Heart right ventricle (tissue), 16 donors: ENCODE measurements at regions not wholly inside any gene's neighbourhood (a gene's known extent, or its start where the extent isn't known, plus 50 kb on each side); places are given as distances from the start of the nearest gene placed in this dataset.

Experiments used
- ATAC-seq, 8 donors: fragments of 200-7000 bp; cut with Tn5 transposase; one replicate each; pipeline ENCODE4 v1.9.1; 2020; ENCODE audit warnings: mild to moderate bottlenecking in 8 of 8, moderate library complexity in 8 of 8, moderate number of reproducible peaks in 1 of 8
- DNase-seq, 2 donors: peaks; one replicate each; pipeline ENCODE4 v3.0.0-alpha.2; 2020
- H3K27ac ChIP-seq, 10 donors: fragments of 200-600 bp; sonication (generic) in 2 of 10; one replicate each; pipeline versions ENCODE4 v1.5.0 to v1.8.0; 2020 to 2022; ENCODE audit warnings: mild to moderate bottlenecking in 3 of 10
- H3K27me3 ChIP-seq, 7 donors: fragments of 200-600 bp; one replicate each; pipeline ENCODE4 v1.8.0; 2021 to 2022; ENCODE audit warnings: mild to moderate bottlenecking in 2 of 7
- H3K36me3 ChIP-seq, 9 donors: fragments of 200-600 bp; sonication (generic) in 1 of 9; one replicate each; pipeline versions ENCODE4 v1.5.0 to v1.8.0; 2020 to 2022; ENCODE audit warnings: mild to moderate bottlenecking in 2 of 9
- H3K4me1 ChIP-seq, 9 donors: fragments of 200-600 bp; sonication (generic) in 1 of 9; one replicate each; pipeline versions ENCODE4 v1.5.0 to v1.8.0; 2020 to 2022; ENCODE audit warnings: mild to moderate bottlenecking in 4 of 9
- H3K4me3 ChIP-seq, 10 donors: fragments of 200-600 bp; sonication (generic) in 2 of 10; one replicate each; pipeline versions ENCODE4 v1.5.0 to v1.8.0; 2020 to 2022; ENCODE audit warnings: mild to moderate bottlenecking in 7 of 10, moderate library complexity in 2 of 10
- H3K9me3 ChIP-seq, 11 donors: fragments of 200-600 bp in 10 of 11; sonication (generic) in 2 of 11; one replicate each; pipeline versions ENCODE4 v1.5.0 to v1.8.0; 2013 to 2022; ENCODE audit warnings: mild to moderate bottlenecking in 2 of 11, control low read depth in 1 of 11, moderate library complexity in 1 of 11
- WGBS, 2 donors: extraction: QIAGEN DNeasy Blood & Tissue Kit; methylation state at CpG; one replicate each; pipeline ENCODE4 v1.1.7; 2013; ENCODE audit warnings: inconsistent platforms in 1 of 2; 5-methylcytosine and 5-hydroxymethylcytosine counted together
- intact Hi-C, 10 donors: fragments of 100-400 bp; cut with DNase I; formaldehyde crosslinking; loops; one replicate each; pipeline versions ENCODE4 v1.11.1 to v1.14.2; 2022
- TF ChIP-seq, protein P1 (sequence below), 9 donors: fragments of 200-600 bp; sonication (generic) in 2 of 9; IDR thresholded peaks; one replicate each; pipeline versions ENCODE4 v1.5.0 to v1.8.0; 2021 to 2022; ENCODE audit warnings: antibody characterized with exemption in 9 of 9, mild to moderate bottlenecking in 5 of 9, moderate library complexity in 1 of 9
- donor health status: Arrhythmogenic right ventricular cardiomyopathy.
- donor health status: ischemic (EF 13 %, LVEDD 7.1; RV severe dilation, severe dysfunction).
- donor health status: healthy with polysubstance abuse.
- donor health status: DM: no; HTN: yes; CAD: no.
- donor health status: DM: no; HTN: no; CAD: no.
- donor health status: ischemic (EF 25% LVEDD 6.9; RV normal size, moderate dysfunction).
- donor health status: ischemic (EF 25% LVEDD 5.7; RV mildly dilated, moderate dysfunction).
- donor health status: healthy.
- donor health status: DM: yes; HTN: yes; CAD: no.
- donor health status: Ischemic cardiomyopathy.
- donor health status: ischemic (EF 35%, LVEDD 5.7; RV mildly dilated, moderate dysfunction).
- donor health status: nonischemic (EF 11% LVEDD 7.7; RV severe dilation, severe dysfunction).
- donor health status: DM: yes; HTN: yes; CAD: no.
- donor health status: PGD.
- donor health status: ischemic (EF 29% LVEDD 5.4; RV normal size, mild dysfunction).
- donor health status: nonischemic (EF 23%, LVEDD 6.1; RV moderate dilation, normal function).

DNA sequence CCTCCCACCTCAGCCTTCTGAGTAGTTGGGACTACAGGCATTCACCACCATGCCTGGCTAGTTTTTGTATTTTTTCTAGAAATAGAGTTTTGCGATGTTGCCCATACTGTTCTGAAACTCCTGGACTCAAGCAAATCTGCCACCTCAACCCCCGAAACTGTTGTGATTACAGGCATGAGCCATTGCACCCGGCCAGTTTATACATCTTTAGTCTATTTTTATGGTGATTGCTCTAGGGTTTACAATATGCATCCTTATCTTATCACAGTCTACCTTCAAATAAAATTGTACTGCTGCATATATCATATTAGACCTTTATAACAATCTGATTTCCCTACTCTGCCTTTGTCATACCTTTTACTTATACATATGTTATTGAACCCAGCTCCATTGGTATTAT is 56.9 kb downstream of the SOWAHB start:
- DNase-seq (no peak), ATAC-seq (no peak)
- H3K27me3 ChIP-seq = no peaks in the 10 kb centered on the region
- intact Hi-C loops = no loop called here
- peaks cover 0 to 14% (median 0%) of the 10 kb centered on the region in 11 donors for H3K9me3 ChIP-seq
- no peak overlapping the region for H3K4me3 ChIP-seq
- 92 to 95% methylated on average over 3 of the region's 3 CpGs for WGBS, 2 donors
- H3K4me1 ChIP-seq = no peaks in the 10 kb centered on the region
- no peaks in the 10 kb centered on the region for H3K36me3 ChIP-seq
- no peak overlapping the region for H3K27ac ChIP-seq
- TF ChIP-seq, protein P1, sequence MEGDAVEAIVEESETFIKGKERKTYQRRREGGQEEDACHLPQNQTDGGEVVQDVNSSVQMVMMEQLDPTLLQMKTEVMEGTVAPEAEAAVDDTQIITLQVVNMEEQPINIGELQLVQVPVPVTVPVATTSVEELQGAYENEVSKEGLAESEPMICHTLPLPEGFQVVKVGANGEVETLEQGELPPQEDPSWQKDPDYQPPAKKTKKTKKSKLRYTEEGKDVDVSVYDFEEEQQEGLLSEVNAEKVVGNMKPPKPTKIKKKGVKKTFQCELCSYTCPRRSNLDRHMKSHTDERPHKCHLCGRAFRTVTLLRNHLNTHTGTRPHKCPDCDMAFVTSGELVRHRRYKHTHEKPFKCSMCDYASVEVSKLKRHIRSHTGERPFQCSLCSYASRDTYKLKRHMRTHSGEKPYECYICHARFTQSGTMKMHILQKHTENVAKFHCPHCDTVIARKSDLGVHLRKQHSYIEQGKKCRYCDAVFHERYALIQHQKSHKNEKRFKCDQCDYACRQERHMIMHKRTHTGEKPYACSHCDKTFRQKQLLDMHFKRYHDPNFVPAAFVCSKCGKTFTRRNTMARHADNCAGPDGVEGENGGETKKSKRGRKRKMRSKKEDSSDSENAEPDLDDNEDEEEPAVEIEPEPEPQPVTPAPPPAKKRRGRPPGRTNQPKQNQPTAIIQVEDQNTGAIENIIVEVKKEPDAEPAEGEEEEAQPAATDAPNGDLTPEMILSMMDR (IDR thresholded peaks at IDR 0.05) = no peak

DNA sequence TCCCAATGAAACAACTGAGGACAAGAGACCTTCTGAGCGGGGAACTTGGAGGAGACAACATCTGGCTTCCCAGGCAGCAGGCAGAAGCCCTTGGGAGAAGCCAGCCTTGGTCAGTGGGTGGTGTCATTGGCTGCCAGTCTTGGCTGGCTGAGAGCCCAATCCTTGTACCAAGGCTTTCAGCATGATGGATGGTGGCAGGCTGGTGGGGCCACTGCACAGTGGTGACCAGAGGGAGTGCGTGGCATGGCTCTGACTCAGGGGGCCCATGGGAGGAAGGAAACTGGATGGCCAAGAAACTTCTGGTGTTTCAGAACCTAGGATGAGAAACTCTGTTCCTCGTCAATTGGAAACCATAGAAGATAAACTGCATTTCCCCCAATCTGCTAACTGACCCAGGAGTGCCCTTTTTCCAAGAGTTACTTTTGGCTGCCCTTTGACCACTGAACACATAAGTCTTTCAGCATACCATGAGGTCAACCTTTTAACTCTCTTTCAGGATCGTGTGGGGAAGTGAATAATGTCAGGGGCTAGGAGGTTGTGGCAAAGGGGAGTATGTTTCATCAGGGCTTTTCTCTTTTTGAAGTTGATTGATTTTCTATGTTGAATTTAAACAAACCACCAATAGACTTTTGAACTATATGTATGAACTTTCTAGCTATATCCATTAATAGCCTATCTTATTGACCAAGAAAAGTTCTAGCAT is 60.9 kb downstream of the SOWAHB start:
- no peak overlapping the region for H3K4me3 ChIP-seq
- 49 to 56% methylated on average over 4 of the region's 4 CpGs for WGBS, 2 donors
- DNase-seq (no peak), ATAC-seq (peak in 1 of 8 donors; percentile 13)
- H3K4me1 ChIP-seq = peaks cover 0 to 5% (median 3%) of the 10 kb centered on the region in 9 donors
- H3K36me3 ChIP-seq = no peaks in the 10 kb centered on the region
- H3K27me3 ChIP-seq = no peaks in the 10 kb centered on the region
- TF ChIP-seq, protein P1 (IDR thresholded peaks at IDR 0.05) = no peak
- H3K27ac ChIP-seq = no peak overlapping the region
- peaks cover 0 to 14% (median 0%) of the 10 kb centered on the region in 11 donors for H3K9me3 ChIP-seq
- intact Hi-C loops = no loop called here
